ENCODE measurements at regions not wholly inside any gene's neighbourhood (a gene's known extent, or its start where the extent isn't known, plus 50 kb on each side); places are given as distances from the start of the nearest gene placed in this dataset.

DNA sequence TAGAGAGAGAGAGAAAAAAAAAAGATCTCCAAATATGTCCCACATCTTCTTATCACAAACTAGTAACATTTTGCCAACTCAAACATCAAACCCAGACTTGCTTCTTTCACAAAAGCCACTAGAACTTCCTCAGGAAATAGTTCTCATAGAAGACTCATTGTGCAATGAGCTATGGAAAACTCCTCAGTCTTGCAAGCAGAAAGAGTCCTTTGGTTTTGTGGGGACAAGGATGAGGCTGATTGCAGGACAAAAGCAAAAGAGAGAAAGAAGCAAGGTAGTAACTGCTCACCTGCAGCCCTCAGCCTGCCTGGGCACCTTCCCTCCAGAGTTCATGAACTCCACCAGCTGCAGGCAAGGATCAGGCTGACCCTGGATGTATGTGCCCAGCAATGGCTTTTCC lies 399.0 kb downstream of the IRX1 start:
- Histone ChIP-seq H3K4me1 (ENCODE audit: control insufficient read depth, insufficient read depth, low read length, unreplicated experiment) (no peaks in the 10 kb centered on the region), H3K27me3 (ENCODE audit: insufficient read depth, low read length) (no peaks in the 10 kb centered on the region), H3K79me2 (ENCODE audit: control insufficient read depth, insufficient read depth, low read length, unreplicated experiment) (no peaks in the 10 kb centered on the region), H3K4me3 (ENCODE audit: low read depth, low read length) (no peak overlapping the region), H3K27ac (ENCODE audit: low read depth, low read length) (no peak overlapping the region), H2AFZ (ENCODE audit: low read length, unreplicated experiment) (no peak overlapping the region), H3K36me3 (ENCODE audit: insufficient read depth, low read length) (no peaks in the 10 kb centered on the region)

DNA sequence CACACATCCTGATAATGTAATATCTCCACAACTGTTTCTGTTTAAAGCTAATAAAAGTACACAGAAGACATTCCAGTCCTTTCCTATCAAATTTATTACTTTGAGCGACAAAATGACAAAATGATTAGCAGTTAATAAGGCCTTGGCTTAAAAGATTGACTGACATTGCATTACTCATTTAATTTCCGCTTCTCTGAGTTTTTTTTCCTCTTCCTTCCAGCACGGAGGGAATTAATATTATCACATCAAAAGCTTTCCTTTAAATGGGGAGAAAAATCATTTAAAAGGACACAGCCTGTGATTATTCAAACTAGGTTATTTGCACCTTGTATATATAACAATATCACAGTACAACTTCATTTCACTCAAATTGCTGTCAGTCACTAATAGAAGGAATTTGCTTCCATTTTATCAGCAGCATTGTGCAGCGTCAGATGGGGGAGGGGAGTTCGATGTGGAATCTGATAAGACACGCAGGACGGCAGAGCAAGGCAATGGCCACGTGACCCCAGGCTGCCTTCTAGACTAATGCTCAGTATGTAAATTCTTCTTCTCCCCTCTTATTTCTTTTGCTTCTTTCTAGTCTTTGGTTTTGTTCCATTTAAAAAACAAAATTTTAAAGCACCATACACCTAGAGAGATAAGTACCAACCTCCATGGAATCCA lies 400.5 kb downstream of the IRX1 start:
- Histone ChIP-seq H3K4me3 (ENCODE audit: low read depth, low read length) (no peak overlapping the region), H2AFZ (ENCODE audit: low read length, unreplicated experiment) (no peak overlapping the region), H3K79me2 (ENCODE audit: control insufficient read depth, insufficient read depth, low read length, unreplicated experiment) (no peaks in the 10 kb centered on the region), H3K4me1 (ENCODE audit: control insufficient read depth, insufficient read depth, low read length, unreplicated experiment) (no peaks in the 10 kb centered on the region), H3K27ac (ENCODE audit: low read depth, low read length) (no peak overlapping the region), H3K27me3 (ENCODE audit: insufficient read depth, low read length) (no peaks in the 10 kb centered on the region), H3K36me3 (ENCODE audit: insufficient read depth, low read length) (no peaks in the 10 kb centered on the region)

DNA sequence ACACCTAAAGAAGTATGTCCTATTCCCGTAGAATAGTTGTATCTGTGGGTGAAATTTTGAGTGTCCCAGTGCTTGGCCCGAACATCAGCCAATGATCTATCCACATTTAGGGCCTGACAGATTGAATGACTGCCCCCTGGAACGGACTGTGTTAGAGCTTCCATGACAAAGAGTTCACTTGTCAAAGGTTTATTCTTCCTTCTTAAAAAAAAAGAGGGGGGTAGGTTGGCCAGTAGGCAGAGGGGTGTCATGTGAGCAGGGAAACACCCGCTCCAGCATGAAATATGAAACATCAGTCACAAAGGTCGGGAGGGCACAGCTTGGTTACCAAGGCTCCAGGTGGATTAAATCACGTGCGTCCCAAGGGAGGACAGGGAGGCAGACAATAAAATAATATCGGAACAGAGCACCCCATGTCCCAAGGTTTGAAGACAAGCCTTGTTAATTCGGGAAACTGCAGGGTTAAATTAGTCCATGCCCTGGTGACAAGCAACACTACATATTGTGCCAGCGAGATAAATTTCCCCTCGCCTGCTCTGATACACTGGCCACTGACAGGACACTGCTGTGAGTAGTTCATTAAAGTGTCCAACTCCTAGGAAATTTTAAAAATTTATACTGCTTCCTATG lies 401.2 kb downstream of the IRX1 start:
- no peaks in the 10 kb centered on the region for H3K27me3 ChIP-seq (ENCODE audit: insufficient read depth, low read length)
- no peaks in the 10 kb centered on the region for H3K36me3 ChIP-seq (ENCODE audit: insufficient read depth, low read length)
- H3K4me3 ChIP-seq (ENCODE audit: low read depth, low read length): no peak overlapping the region
- no peak overlapping the region for H3K27ac ChIP-seq (ENCODE audit: low read depth, low read length)
- H2AFZ ChIP-seq (ENCODE audit: low read length, unreplicated experiment): no peak overlapping the region
- no peaks in the 10 kb centered on the region for H3K4me1 ChIP-seq (ENCODE audit: control insufficient read depth, insufficient read depth, low read length, unreplicated experiment)
- H3K79me2 ChIP-seq (ENCODE audit: control insufficient read depth, insufficient read depth, low read length, unreplicated experiment): no peaks in the 10 kb centered on the region

DNA sequence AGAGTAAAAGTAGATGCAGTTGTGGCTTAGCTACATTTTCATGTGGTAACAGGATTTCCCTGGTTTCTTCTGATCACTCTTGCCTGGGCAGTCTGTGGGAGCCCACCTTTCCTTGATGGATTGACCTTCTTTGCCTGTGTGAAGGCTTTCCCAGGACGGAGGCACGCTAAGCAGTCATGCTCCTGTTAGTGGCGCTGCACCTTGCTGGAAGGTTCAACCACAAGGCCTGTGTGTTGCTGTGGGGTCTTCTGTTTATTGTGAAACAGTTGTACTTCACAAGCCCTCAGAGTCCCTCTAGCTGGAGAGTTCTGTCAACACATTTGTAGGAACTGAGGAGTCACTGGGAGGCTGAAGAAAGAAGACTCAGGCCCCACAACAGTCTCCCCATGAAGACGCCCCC lies 402.0 kb downstream of the IRX1 start:
- H3K27me3 ChIP-seq (ENCODE audit: insufficient read depth, low read length): no peaks in the 10 kb centered on the region
- H3K36me3 ChIP-seq (ENCODE audit: insufficient read depth, low read length): no peaks in the 10 kb centered on the region
- no peak overlapping the region for H3K4me3 ChIP-seq (ENCODE audit: low read depth, low read length)
- no peak overlapping the region for H3K27ac ChIP-seq (ENCODE audit: low read depth, low read length)
- H3K79me2 ChIP-seq (ENCODE audit: control insufficient read depth, insufficient read depth, low read length, unreplicated experiment): no peaks in the 10 kb centered on the region
- H2AFZ ChIP-seq (ENCODE audit: low read length, unreplicated experiment): no peak overlapping the region
- no peaks in the 10 kb centered on the region for H3K4me1 ChIP-seq (ENCODE audit: control insufficient read depth, insufficient read depth, low read length, unreplicated experiment)

DNA sequence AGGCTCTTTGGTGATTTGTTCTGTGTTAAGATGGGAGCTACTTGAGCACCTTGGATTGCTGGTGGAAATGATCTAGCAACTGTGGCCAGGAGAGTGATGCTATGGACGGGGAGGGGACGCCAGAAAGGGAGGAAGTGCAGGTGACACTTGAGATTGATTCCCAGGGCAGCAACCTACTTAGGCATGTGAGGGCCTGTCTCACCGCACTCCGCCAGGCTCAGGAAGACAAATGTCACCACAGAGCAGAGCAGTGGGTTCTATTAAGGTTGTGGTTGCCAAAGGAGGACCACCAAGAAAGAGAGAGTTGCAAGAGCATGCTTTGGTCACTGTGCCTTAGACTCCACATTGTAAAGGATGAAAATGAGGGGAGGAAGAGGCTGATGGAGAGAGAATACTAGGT lies 404.3 kb downstream of the IRX1 start:
- Histone ChIP-seq H2AFZ (ENCODE audit: low read length, unreplicated experiment) (no peak overlapping the region), H3K36me3 (ENCODE audit: insufficient read depth, low read length) (no peaks in the 10 kb centered on the region), H3K27ac (ENCODE audit: low read depth, low read length) (no peak overlapping the region), H3K27me3 (ENCODE audit: insufficient read depth, low read length) (no peaks in the 10 kb centered on the region), H3K79me2 (ENCODE audit: control insufficient read depth, insufficient read depth, low read length, unreplicated experiment) (no peaks in the 10 kb centered on the region), H3K4me1 (ENCODE audit: control insufficient read depth, insufficient read depth, low read length, unreplicated experiment) (no peaks in the 10 kb centered on the region), H3K4me3 (ENCODE audit: low read depth, low read length) (no peak overlapping the region)

DNA sequence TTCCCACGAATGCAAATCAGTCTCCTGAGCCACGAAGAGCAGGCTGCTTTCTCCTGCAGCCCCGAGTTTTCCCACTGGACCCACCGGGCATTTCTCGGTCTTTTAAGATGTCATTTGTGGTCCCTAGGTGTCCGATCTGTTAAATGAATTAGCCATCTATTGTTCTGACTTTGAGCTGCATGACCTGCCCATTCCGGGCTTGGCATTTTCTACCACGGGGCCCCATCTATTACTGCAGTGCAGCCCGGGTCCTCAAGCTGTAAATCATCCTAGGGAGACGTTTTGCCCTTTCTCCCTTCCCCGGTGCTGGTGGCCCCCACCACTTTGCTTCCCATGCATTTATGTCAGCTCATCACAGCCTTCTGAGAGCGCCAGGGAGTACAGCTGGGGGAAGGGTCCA lies 405.4 kb downstream of the IRX1 start:
- Histone ChIP-seq H3K4me3 (ENCODE audit: low read depth, low read length) (no peak overlapping the region), H2AFZ (ENCODE audit: low read length, unreplicated experiment) (no peak overlapping the region)

DNA sequence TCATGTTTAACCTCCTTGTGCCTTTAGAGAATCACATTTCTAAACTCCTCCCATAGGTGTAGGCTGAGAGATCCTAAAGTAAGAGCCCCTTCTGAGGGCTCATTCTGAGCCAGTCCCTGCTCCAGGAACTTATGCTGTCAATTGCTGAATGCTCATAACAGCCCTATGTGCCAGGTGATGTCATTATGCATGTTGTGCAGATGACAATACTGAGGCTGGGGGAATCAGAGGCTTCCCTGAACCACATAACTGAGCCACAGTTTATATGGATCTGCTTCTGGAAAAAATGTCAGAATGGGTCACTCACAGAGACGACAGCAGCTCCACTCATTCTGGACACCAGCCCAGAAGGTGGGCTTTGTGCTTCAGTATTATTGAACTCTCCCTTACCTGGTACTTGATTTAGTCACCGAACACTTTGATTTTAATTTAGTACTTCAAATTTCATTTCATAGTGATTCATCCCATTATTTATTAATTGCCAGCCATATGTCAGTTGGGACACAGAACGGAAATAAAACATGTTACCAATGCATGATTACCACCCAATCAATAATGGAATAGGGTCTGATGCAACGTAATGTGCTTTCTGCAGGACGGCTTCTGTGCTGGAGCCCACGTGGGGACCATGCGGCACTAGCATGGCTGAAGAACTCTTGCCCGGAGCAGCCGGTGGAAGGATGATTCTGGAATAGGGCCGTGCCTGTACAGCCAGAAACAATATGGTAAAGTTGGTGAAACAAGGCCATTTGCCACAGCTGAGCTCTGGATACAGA lies 406.3 kb downstream of the IRX1 start:
- H2AFZ ChIP-seq (ENCODE audit: low read length, unreplicated experiment): no peak overlapping the region
- no peaks in the 10 kb centered on the region for H3K36me3 ChIP-seq (ENCODE audit: insufficient read depth, low read length)
- H3K27me3 ChIP-seq (ENCODE audit: insufficient read depth, low read length): no peaks in the 10 kb centered on the region
- H3K79me2 ChIP-seq (ENCODE audit: control insufficient read depth, insufficient read depth, low read length, unreplicated experiment): no peaks in the 10 kb centered on the region
- no peaks in the 10 kb centered on the region for H3K4me1 ChIP-seq (ENCODE audit: control insufficient read depth, insufficient read depth, low read length, unreplicated experiment)
- no peak overlapping the region for H3K27ac ChIP-seq (ENCODE audit: low read depth, low read length)
- no peak overlapping the region for H3K4me3 ChIP-seq (ENCODE audit: low read depth, low read length)

More for the DNA sequence above, 405.4 kb downstream of the IRX1 start:
- no peaks in the 10 kb centered on the region for H3K27me3 ChIP-seq (ENCODE audit: insufficient read depth, low read length)
- no peaks in the 10 kb centered on the region for H3K4me1 ChIP-seq (ENCODE audit: control insufficient read depth, insufficient read depth, low read length, unreplicated experiment)
- H3K79me2 ChIP-seq (ENCODE audit: control insufficient read depth, insufficient read depth, low read length, unreplicated experiment): no peaks in the 10 kb centered on the region
- H3K27ac ChIP-seq (ENCODE audit: low read depth, low read length): no peak overlapping the region
- no peaks in the 10 kb centered on the region for H3K36me3 ChIP-seq (ENCODE audit: insufficient read depth, low read length)

DNA sequence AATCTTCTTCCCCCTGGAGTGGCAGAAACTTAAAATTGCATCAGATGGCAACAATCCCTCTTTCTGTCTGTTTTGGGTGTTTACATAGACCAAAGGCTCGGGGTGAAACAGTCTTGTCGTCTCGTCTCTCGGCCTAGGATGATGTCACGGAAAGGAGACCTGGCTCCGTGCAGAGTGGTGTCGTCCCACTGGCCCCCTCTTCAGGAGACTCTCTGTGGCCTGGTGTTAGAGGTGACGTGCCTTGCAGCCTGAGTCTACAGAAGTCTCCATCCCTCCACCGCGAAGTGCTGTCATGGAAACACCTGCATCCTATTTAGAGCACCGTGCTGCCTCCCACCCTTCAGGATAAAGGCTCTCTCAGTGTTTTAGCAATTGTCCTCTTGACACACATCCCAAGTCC lies 409.7 kb downstream of the IRX1 start:
- no peak overlapping the region for H3K4me3 ChIP-seq (ENCODE audit: low read depth, low read length)
- H3K79me2 ChIP-seq (ENCODE audit: control insufficient read depth, insufficient read depth, low read length, unreplicated experiment): no peaks in the 10 kb centered on the region
- H2AFZ ChIP-seq (ENCODE audit: low read length, unreplicated experiment): no peak overlapping the region
- H3K27ac ChIP-seq (ENCODE audit: low read depth, low read length): no peak overlapping the region
- H3K27me3 ChIP-seq (ENCODE audit: insufficient read depth, low read length): no peaks in the 10 kb centered on the region
- H3K4me1 ChIP-seq (ENCODE audit: control insufficient read depth, insufficient read depth, low read length, unreplicated experiment): no peaks in the 10 kb centered on the region
- H3K36me3 ChIP-seq (ENCODE audit: insufficient read depth, low read length): no peaks in the 10 kb centered on the region

DNA sequence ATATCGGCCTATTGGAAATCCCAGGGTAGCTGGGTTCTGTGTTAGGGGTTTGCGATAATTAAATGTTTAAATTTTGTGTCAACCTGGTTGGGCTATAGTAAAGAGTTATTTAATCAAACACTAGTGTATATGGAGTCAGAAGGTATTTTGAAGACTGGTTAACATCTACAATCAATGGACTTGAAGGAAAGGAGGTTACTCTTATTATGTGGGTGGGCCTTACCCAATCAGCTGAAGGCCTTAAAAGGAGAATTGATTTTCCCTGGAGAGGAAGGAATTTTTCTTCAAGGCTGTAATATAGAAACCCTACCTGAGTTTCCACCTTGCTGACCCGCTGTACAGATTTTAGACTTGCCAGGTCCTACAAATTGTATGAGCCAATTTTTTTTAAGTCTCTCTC lies 411.4 kb downstream of the IRX1 start:
- no peaks in the 10 kb centered on the region for H3K36me3 ChIP-seq (ENCODE audit: insufficient read depth, low read length)
- no peaks in the 10 kb centered on the region for H3K4me1 ChIP-seq (ENCODE audit: control insufficient read depth, insufficient read depth, low read length, unreplicated experiment)
- H2AFZ ChIP-seq (ENCODE audit: low read length, unreplicated experiment): no peak overlapping the region
- H3K79me2 ChIP-seq (ENCODE audit: control insufficient read depth, insufficient read depth, low read length, unreplicated experiment): no peaks in the 10 kb centered on the region
- H3K27ac ChIP-seq (ENCODE audit: low read depth, low read length): no peak overlapping the region
- H3K27me3 ChIP-seq (ENCODE audit: insufficient read depth, low read length): no peaks in the 10 kb centered on the region
- H3K4me3 ChIP-seq (ENCODE audit: low read depth, low read length): no peak overlapping the region

DNA sequence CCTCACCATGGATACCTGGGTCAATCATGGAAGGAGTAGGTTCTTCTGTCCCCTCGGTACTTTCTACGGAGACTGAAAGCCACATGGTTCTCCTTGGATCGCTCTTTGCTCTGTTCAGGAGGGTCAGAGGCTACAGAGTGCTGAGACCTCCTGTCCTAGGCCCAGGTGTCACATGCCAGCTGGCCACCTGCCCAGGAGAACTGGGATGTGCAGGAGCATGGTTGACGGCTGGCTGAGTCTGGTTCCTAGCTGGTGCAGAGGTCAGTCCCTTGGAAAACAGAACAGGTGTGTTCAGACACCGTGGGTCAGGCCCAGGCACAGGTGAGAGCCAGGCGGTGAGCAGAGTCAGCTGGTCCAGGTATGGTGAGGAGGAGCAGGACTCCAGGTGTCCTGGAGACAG lies 416.3 kb downstream of the IRX1 start:
- Histone ChIP-seq H3K27ac (ENCODE audit: low read depth, low read length) (no peak overlapping the region), H3K36me3 (ENCODE audit: insufficient read depth, low read length) (no peaks in the 10 kb centered on the region), H3K27me3 (ENCODE audit: insufficient read depth, low read length) (no peaks in the 10 kb centered on the region), H3K4me3 (ENCODE audit: low read depth, low read length) (no peak overlapping the region), H3K79me2 (ENCODE audit: control insufficient read depth, insufficient read depth, low read length, unreplicated experiment) (no peaks in the 10 kb centered on the region), H2AFZ (ENCODE audit: low read length, unreplicated experiment) (no peak overlapping the region), H3K4me1 (ENCODE audit: control insufficient read depth, insufficient read depth, low read length, unreplicated experiment) (no peaks in the 10 kb centered on the region)

Data from ACC112 (cell line).